ENCODE measurements at regions not wholly inside any gene's neighbourhood (a gene's known extent, or its start where the extent isn't known, plus 50 kb on each side); places are given as distances from the start of the nearest gene placed in this dataset.

GRCh38 chr3:164416491-164417222 lies 661.6 kb downstream of the SI start:
- no TSS peak for BruUV-seq (replicated peaks)
- no peak overlapping the region for H3K9ac ChIP-seq (replicated peaks; ENCODE audit: extremely low read depth, insufficient read depth, low read length)
- no peak for FAIRE-seq
- TF ChIP-seq FOS (IDR thresholded peaks at IDR 0.05; ENCODE audit: borderline replicate concordance, insufficient read depth, low read length) (no peak), JUN (IDR thresholded peaks at IDR 0.05; ENCODE audit: borderline replicate concordance, insufficient read depth, insufficient read length, low read depth) (no peak), POLR2A (IDR thresholded peaks at IDR 0.05; ENCODE audit: low read depth, low read length) (no peak), EZH2 (IDR thresholded peaks at IDR 0.05; ENCODE audit: borderline replicate concordance, low read depth, low read length, severe bottlenecking) (no peak), MYC (IDR thresholded peaks at IDR 0.05; ENCODE audit: low read depth, low read length) (no peak), CTCF (IDR thresholded peaks at IDR 0.05; ENCODE audit: extremely low read depth in 1 of 2, insufficient read depth in 1 of 2, low read depth in 1 of 2, low read length in 2 of 2) (no peak), GATA2 (IDR thresholded peaks at IDR 0.05; ENCODE audit: insufficient read depth, insufficient read length, low read depth, low read length) (no peak), MAX (IDR thresholded peaks at IDR 0.05; ENCODE audit: insufficient read depth, insufficient read length) (no peak), POLR2AphosphoS5 (IDR thresholded peaks at IDR 0.05; ENCODE audit: insufficient read depth, low read depth, low read length) (no peak)
- no peaks in the 10 kb centered on the region for H3K9me1 ChIP-seq (replicated peaks; ENCODE audit: control insufficient read depth, extremely low read depth, insufficient read depth, low read length)
- CTCF ChIA-PET, result no interaction called here
- H3K4me2 ChIP-seq (ENCODE audit: insufficient read depth, low read length), result no peak overlapping the region
- H3K4me1 ChIP-seq (ENCODE audit: control insufficient read depth, extremely low read depth, insufficient read depth, low read length), result no peaks in the 10 kb centered on the region
- no peaks in the 10 kb centered on the region for H3K27me3 ChIP-seq (ENCODE audit: control insufficient read depth in 2 of 2, insufficient read depth in 2 of 2, low read length in 2 of 2)
- H4K20me1 ChIP-seq (replicated peaks; ENCODE audit: control insufficient read depth, extremely low read depth, insufficient read depth, low read length), result no peaks in the 10 kb centered on the region
- H3K4me3 ChIP-seq (replicated peaks in 1 of 3; ENCODE audit: insufficient read depth in 1 of 3, low read depth in 1 of 3, low read length in 3 of 3), result no peak overlapping the region
- no peak overlapping the region for H2AFZ ChIP-seq (ENCODE audit: low read depth, low read length)
- POLR2A ChIA-PET, result no interaction called here
- H3K9me3 ChIP-seq (replicated peaks; ENCODE audit: control insufficient read depth, insufficient read depth, low read length), result no peaks in the 10 kb centered on the region
- dilution Hi-C loops (cut with MboI; ENCODE audit: extremely low pct_ligation_motif_present, low sequenced_read_pairs), result no loop called here
- DNase-seq (ENCODE audit: low read depth, low spot score), result no peak
- no peaks in the 10 kb centered on the region for H3K79me2 ChIP-seq (ENCODE audit: control insufficient read depth, insufficient read depth, low read length)
- H3K36me3 ChIP-seq (ENCODE audit: control insufficient read depth in 2 of 2, extremely low read depth in 1 of 2, insufficient read depth in 2 of 2, low read length in 2 of 2), result no peaks in the 10 kb centered on the region
- H3K27ac ChIP-seq (ENCODE audit: insufficient read depth, low read depth, low read length), result no peak overlapping the region
- intact Hi-C loops (cut with micrococcal nuclease), result no loop called here

Measured in endothelial cell of umbilical vein (primary cell).